ENCODE measurements at regions not wholly inside any gene's neighbourhood (a gene's known extent, or its start where the extent isn't known, plus 50 kb on each side); places are given as distances from the start of the nearest gene placed in this dataset.

DNA sequence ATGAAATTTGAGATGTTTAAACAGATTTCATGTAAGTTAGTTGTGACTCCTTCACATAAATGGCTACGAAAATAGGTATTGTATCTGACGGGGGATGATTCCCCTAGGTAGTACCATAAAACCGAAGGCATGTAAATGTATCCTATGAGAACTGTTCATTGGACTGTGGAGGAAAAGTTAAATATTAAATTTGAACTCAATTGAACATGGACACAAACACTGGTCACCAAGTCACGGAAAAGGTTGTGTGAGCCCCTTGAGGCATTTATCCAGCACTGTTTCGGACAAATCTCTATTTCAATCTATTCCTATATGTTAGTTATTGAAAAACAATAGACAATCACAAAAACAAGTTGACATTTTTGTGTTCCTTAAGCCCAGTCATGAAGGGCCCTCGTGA is 1014.3 kb upstream of the NOVA1 start:
- no peak overlapping the region for H3K27ac Mint-ChIP-seq
- POLR2A ChIA-PET = no interaction called here

GRCh38 chr14:27613102-27613501 is 1015.3 kb upstream of the NOVA1 start:
- Mint-ChIP-seq H3K9me3 (ENCODE audit: insufficient read depth) (no peaks in the 10 kb centered on the region), H3K4me3 (no peak overlapping the region), H3K4me1 (no peaks in the 10 kb centered on the region), H3K27ac (no peak overlapping the region), H3K27me3 (no peaks in the 10 kb centered on the region)
- DNase-seq (no peak), ATAC-seq (ENCODE audit: low read depth) (no peak)
- Histone ChIP-seq H2AFZ (ENCODE audit: insufficient read depth, low read depth, low read length, poor library complexity, severe bottlenecking) (no peak overlapping the region), H3K4me1 (ENCODE audit: control insufficient read depth in 2 of 2, insufficient read depth in 2 of 2, low read length in 2 of 2) (no peaks in the 10 kb centered on the region), H3K27me3 (replicated peaks in 1 of 4; ENCODE audit: control extremely low read depth in 1 of 4, control insufficient read depth in 3 of 4, insufficient read depth in 4 of 4, low read length in 3 of 4) (no peaks in the 10 kb centered on the region), H3K79me2 (ENCODE audit: control insufficient read depth, insufficient read depth, low read length) (no peaks in the 10 kb centered on the region), H3K27ac (ENCODE audit: low read length in 2 of 2) (no peak overlapping the region), H4K20me1 (ENCODE audit: control insufficient read depth, insufficient read depth, low read length, poor library complexity, severe bottlenecking) (no peaks in the 10 kb centered on the region), H3K9ac (ENCODE audit: low read length) (no peak overlapping the region), H3K36me3 (replicated peaks in 1 of 2; ENCODE audit: control extremely low read depth in 1 of 2, control insufficient read depth in 1 of 2, extremely low read depth in 1 of 2, insufficient read depth in 2 of 2, low read length in 1 of 2) (no peaks in the 10 kb centered on the region), H3K9me3 (ENCODE audit: control extremely low read depth in 1 of 3, control insufficient read depth in 2 of 3, insufficient read depth in 1 of 3, low read length in 2 of 3) (no peaks in the 10 kb centered on the region), H3K4me2 (replicated peaks; ENCODE audit: low read depth, low read length, poor library complexity, severe bottlenecking) (no peak overlapping the region), H3K4me3 (ENCODE audit: control extremely low read depth in 1 of 5, extremely low read depth in 1 of 5, insufficient read depth in 1 of 5, low read depth in 2 of 5, low read length in 4 of 5) (no peak overlapping the region)
- intact Hi-C loops (cut with micrococcal nuclease) = no loop called here
- WGBS (ENCODE audit: insufficient coverage) = no CpG with 5 or more reads among the region's 2 CpGs
- CTCF ChIA-PET = no interaction called here
- POLR2A ChIA-PET = no interaction called here
- TF ChIP-seq CTCF (IDR thresholded peaks at IDR 0.05) = no peak
- no peak for TF ChIP-seq EZH2 (IDR thresholded peaks at IDR 0.05; ENCODE audit: borderline replicate concordance, insufficient read depth, low read depth, low read length, poor library complexity, severe bottlenecking)

More for the DNA sequence above, 1014.3 kb upstream of the NOVA1 start:
- Histone ChIP-seq H3K9ac (ENCODE audit: low read length) (no peak overlapping the region), H3K4me3 (ENCODE audit: control extremely low read depth in 1 of 5, extremely low read depth in 1 of 5, insufficient read depth in 1 of 5, low read depth in 2 of 5, low read length in 4 of 5) (no peak overlapping the region), H3K4me1 (ENCODE audit: control insufficient read depth in 2 of 2, insufficient read depth in 2 of 2, low read length in 2 of 2) (no peaks in the 10 kb centered on the region), H3K4me2 (replicated peaks; ENCODE audit: low read depth, low read length, poor library complexity, severe bottlenecking) (no peak overlapping the region), H3K79me2 (ENCODE audit: control insufficient read depth, insufficient read depth, low read length) (no peaks in the 10 kb centered on the region), H2AFZ (ENCODE audit: insufficient read depth, low read depth, low read length, poor library complexity, severe bottlenecking) (no peak overlapping the region), H3K27ac (ENCODE audit: low read length in 2 of 2) (no peak overlapping the region), H4K20me1 (ENCODE audit: control insufficient read depth, insufficient read depth, low read length, poor library complexity, severe bottlenecking) (no peaks in the 10 kb centered on the region), H3K36me3 (replicated peaks in 1 of 2; ENCODE audit: control extremely low read depth in 1 of 2, control insufficient read depth in 1 of 2, extremely low read depth in 1 of 2, insufficient read depth in 2 of 2, low read length in 1 of 2) (no peaks in the 10 kb centered on the region), H3K27me3 (replicated peaks in 1 of 4; ENCODE audit: control extremely low read depth in 1 of 4, control insufficient read depth in 3 of 4, insufficient read depth in 4 of 4, low read length in 3 of 4) (no peaks in the 10 kb centered on the region), H3K9me3 (ENCODE audit: control extremely low read depth in 1 of 3, control insufficient read depth in 2 of 3, insufficient read depth in 1 of 3, low read length in 2 of 3) (peaks cover 0 to 3% (median 0%) of the 10 kb centered on the region in 3 donors)
- Mint-ChIP-seq H3K27me3 (no peaks in the 10 kb centered on the region), H3K9me3 (ENCODE audit: insufficient read depth) (no peaks in the 10 kb centered on the region), H3K4me1 (no peaks in the 10 kb centered on the region), H3K4me3 (no peak overlapping the region)
- intact Hi-C loops (cut with micrococcal nuclease) = no loop called here
- TF ChIP-seq CTCF (IDR thresholded peaks at IDR 0.05) = no peak
- no peak for TF ChIP-seq EZH2 (IDR thresholded peaks at IDR 0.05; ENCODE audit: borderline replicate concordance, insufficient read depth, low read depth, low read length, poor library complexity, severe bottlenecking)
- CTCF ChIA-PET = no interaction called here
- DNase-seq (no peak), ATAC-seq (ENCODE audit: low read depth) (no peak)
- WGBS (ENCODE audit: insufficient coverage) = 69% methylated on average over 1 of the region's 6 CpGs
